ENCODE measurements at regions not wholly inside any gene's neighbourhood (a gene's known extent, or its start where the extent isn't known, plus 50 kb on each side); places are given as distances from the start of the nearest gene placed in this dataset.
"Not testable (repeated sequence)": the region's sequence is repeated elsewhere in the genome, so short reads cannot be mapped to it uniquely, and the experiment has no call there.

GRCh38 chr22:22968366-22968765, 80.8 kb downstream of the IGLL5 start:
- Histone ChIP-seq H3K27ac (ENCODE audit: low read length in 2 of 2) (no peak overlapping the region), H3K4me1 (ENCODE audit: control insufficient read depth in 2 of 2, insufficient read depth in 2 of 2, low read length in 2 of 2) (no peaks in the 10 kb centered on the region), H2AFZ (ENCODE audit: insufficient read depth, low read depth, low read length, poor library complexity, severe bottlenecking) (no peak overlapping the region), H4K20me1 (ENCODE audit: control insufficient read depth, insufficient read depth, low read length, poor library complexity, severe bottlenecking) (no peaks in the 10 kb centered on the region), H3K36me3 (replicated peaks in 1 of 2; ENCODE audit: control extremely low read depth in 1 of 2, control insufficient read depth in 1 of 2, extremely low read depth in 1 of 2, insufficient read depth in 2 of 2, low read length in 1 of 2) (no peaks in the 10 kb centered on the region), H3K4me2 (replicated peaks; ENCODE audit: low read depth, low read length, poor library complexity, severe bottlenecking) (no peak overlapping the region), H3K27me3 (replicated peaks in 1 of 4; ENCODE audit: control extremely low read depth in 1 of 4, control insufficient read depth in 3 of 4, insufficient read depth in 4 of 4, low read length in 3 of 4) (peaks cover 0 to 7% (median under 1%) of the 10 kb centered on the region in 4 experiments), H3K4me3 (ENCODE audit: control extremely low read depth in 1 of 5, extremely low read depth in 1 of 5, insufficient read depth in 1 of 5, low read depth in 2 of 5, low read length in 4 of 5) (no peak overlapping the region), H3K9ac (ENCODE audit: low read length) (no peak overlapping the region), H3K9me3 (ENCODE audit: control extremely low read depth in 1 of 3, control insufficient read depth in 2 of 3, insufficient read depth in 1 of 3, low read length in 2 of 3) (peaks cover 0 to 4% (median 0%) of the 10 kb centered on the region in 3 donors), H3K79me2 (ENCODE audit: control insufficient read depth, insufficient read depth, low read length) (no peaks in the 10 kb centered on the region)
- intact Hi-C loops (cut with micrococcal nuclease): no loop called here
- CTCF ChIA-PET: interaction anchor here (0.6 kb wide), 1 partner anchor 9 kb away, joined by 3 read pairs; no protein-coding TSS in a partner anchor
- TF ChIP-seq CTCF (IDR thresholded peaks at IDR 0.05): no peak
- TF ChIP-seq EZH2 (IDR thresholded peaks at IDR 0.05; ENCODE audit: borderline replicate concordance, insufficient read depth, low read depth, low read length, poor library complexity, severe bottlenecking): no peak
- DNase-seq (no peak), ATAC-seq (ENCODE audit: low read depth) (no peak)
- POLR2A ChIA-PET: no interaction called here
- H3K27ac Mint-ChIP-seq: no peak overlapping the region
- peaks cover 7% of the 10 kb centered on the region for H3K4me1 Mint-ChIP-seq
- H3K27me3 Mint-ChIP-seq: peaks cover 42% of the 10 kb centered on the region
- WGBS (ENCODE audit: insufficient coverage): no CpG with 5 or more reads among the region's 1 CpG
- no peak overlapping the region for H3K4me3 Mint-ChIP-seq
- H3K9me3 Mint-ChIP-seq (ENCODE audit: insufficient read depth): no peaks in the 10 kb centered on the region

- H3K36me3 ChIP-seq (replicated peaks in 1 of 2; ENCODE audit: control extremely low read depth in 1 of 2, control insufficient read depth in 1 of 2, extremely low read depth in 1 of 2, insufficient read depth in 2 of 2, low read length in 1 of 2); H4K20me1 ChIP-seq (ENCODE audit: control insufficient read depth, insufficient read depth, low read length, poor library complexity, severe bottlenecking); H3K27ac Mint-ChIP-seq; H3K9me3 ChIP-seq (ENCODE audit: control extremely low read depth in 1 of 3, control insufficient read depth in 2 of 3, insufficient read depth in 1 of 3, low read length in 2 of 3); H3K79me2 ChIP-seq (ENCODE audit: control insufficient read depth, insufficient read depth, low read length); H3K4me3 ChIP-seq (ENCODE audit: control extremely low read depth in 1 of 5, extremely low read depth in 1 of 5, insufficient read depth in 1 of 5, low read depth in 2 of 5, low read length in 4 of 5); H3K9ac ChIP-seq (ENCODE audit: low read length); ATAC-seq (ENCODE audit: low read depth); H3K27ac ChIP-seq (ENCODE audit: low read length in 2 of 2); H3K9me3 Mint-ChIP-seq (ENCODE audit: insufficient read depth); H3K4me1 Mint-ChIP-seq; intact Hi-C loops (cut with micrococcal nuclease); POLR2A ChIA-PET; H3K4me2 ChIP-seq (replicated peaks; ENCODE audit: low read depth, low read length, poor library complexity, severe bottlenecking); H3K4me3 Mint-ChIP-seq; DNase-seq; H3K4me1 ChIP-seq (ENCODE audit: control insufficient read depth in 2 of 2, insufficient read depth in 2 of 2, low read length in 2 of 2); H3K27me3 ChIP-seq (replicated peaks in 1 of 4; ENCODE audit: control extremely low read depth in 1 of 4, control insufficient read depth in 3 of 4, insufficient read depth in 4 of 4, low read length in 3 of 4); H2AFZ ChIP-seq (ENCODE audit: insufficient read depth, low read depth, low read length, poor library complexity, severe bottlenecking): not testable (repeated sequence)
- peaks cover 45% of the 10 kb centered on the region for H3K27me3 Mint-ChIP-seq
- CTCF ChIA-PET: interaction anchor here (3.6 kb wide), 1 partner anchor 14 kb away, joined by 22 read pairs; no protein-coding TSS in a partner anchor
- WGBS (ENCODE audit: insufficient coverage): 93% methylated on average over 2 of the region's 3 CpGs
These were observed 85.0 kb downstream of the IGLL5 start for GRCh38 chr22:22972605-22973004.
